ENCODE measurements at regions not wholly inside any gene's neighbourhood (a gene's known extent, or its start where the extent isn't known, plus 50 kb on each side); places are given as distances from the start of the nearest gene placed in this dataset.

GRCh38 chr7:91527460-91527859 is 263.2 kb downstream of the FZD1 start:
- DNase-seq (ENCODE audit: extremely low spot score), result no peak
- no peak for TF ChIP-seq CTCF (IDR thresholded peaks at IDR 0.05; ENCODE audit: control extremely low read depth, extremely low read depth, low read depth, missing control alignments)
- POLR2A ChIA-PET, result no interaction called here
- CTCF ChIA-PET, result interaction anchor here (1.1 kb wide), 1 partner anchor 14 kb away, joined by 3 read pairs; no protein-coding TSS in a partner anchor

- POLR2A ChIA-PET, result no interaction called here
- no peak for DNase-seq (ENCODE audit: extremely low spot score)
- CTCF ChIA-PET, result no interaction called here
- TF ChIP-seq CTCF (IDR thresholded peaks at IDR 0.05; ENCODE audit: control extremely low read depth, extremely low read depth, low read depth, missing control alignments), result no peak
Observed at GRCh38 chr7:91533996-91534395, 269.8 kb downstream of the FZD1 start.

- ChIA-PET POLR2A (no interaction called here), CTCF (interaction anchor here (2.3 kb wide), 1 partner anchor 11 kb away, joined by 6 read pairs; no protein-coding TSS in a partner anchor)
- DNase-seq (ENCODE audit: extremely low spot score), result no peak
- TF ChIP-seq CTCF (IDR thresholded peaks at IDR 0.05; ENCODE audit: control extremely low read depth, extremely low read depth, low read depth, missing control alignments), result no peak
Observed at GRCh38 chr7:91537260-91538152, 273.3 kb downstream of the FZD1 start.

GRCh38 chr7:91541641-91542040 is 277.4 kb downstream of the FZD1 start:
- POLR2A ChIA-PET, result no interaction called here
- TF ChIP-seq CTCF (IDR thresholded peaks at IDR 0.05; ENCODE audit: control extremely low read depth, extremely low read depth, low read depth, missing control alignments), result no peak
- DNase-seq (ENCODE audit: extremely low spot score), result no peak
- CTCF ChIA-PET, result interaction anchor here (0.9 to 1.2 kb wide), 2 partner anchors 16 to 17 kb away, joined by 3 to 4 read pairs; no protein-coding TSS in a partner anchor

- ChIA-PET CTCF (no interaction called here), POLR2A (no interaction called here)
- no peak for TF ChIP-seq CTCF (IDR thresholded peaks at IDR 0.05; ENCODE audit: control extremely low read depth, extremely low read depth, low read depth, missing control alignments)
- DNase-seq (ENCODE audit: extremely low spot score), result no peak
Observed at GRCh38 chr7:91543646-91544045, 279.4 kb downstream of the FZD1 start.

- TF ChIP-seq CTCF (IDR thresholded peaks at IDR 0.05; ENCODE audit: control extremely low read depth, extremely low read depth, low read depth, missing control alignments), result no peak
- no peak for DNase-seq (ENCODE audit: extremely low spot score)
- ChIA-PET CTCF (no interaction called here), POLR2A (no interaction called here)
Observed at GRCh38 chr7:91549878-91550277, 285.6 kb downstream of the FZD1 start.

All from GM10248 (cell line).